Calu3 (cell line): ENCODE measurements at regions not wholly inside any gene's neighbourhood (a gene's known extent, or its start where the extent isn't known, plus 50 kb on each side); places are given as distances from the start of the nearest gene placed in this dataset.

Source experiments
- BruUV-seq: library from RNA; stranded (reverse); fragments of 400-500 nt; replicated peaks from 2 replicates; lab custom pipeline; 2021; lab: Mats Ljungman, UMichigan
- CTCF ChIA-PET: fragments of 300-600 bp; sonication (Branson Sonifier 250); formaldehyde crosslinking; loops from one replicate; lab custom pipeline; 2022; ENCODE audit warnings: antibody characterized with exemption; lab: Charles Lee
- DNase-seq: peaks from one replicate; pipeline ENCODE4 v3.0.0; 2022
- H3K27ac Mint-ChIP-seq: one replicate; pipeline ENCODE4 v1.8.0; 2022; ENCODE audit warnings: mixed read lengths; ENCODE audit not compliant: unreplicated experiment
- H3K27me3 Mint-ChIP-seq: one replicate; pipeline ENCODE4 v1.8.0; 2022; ENCODE audit warnings: mixed read lengths; ENCODE audit not compliant: unreplicated experiment
- H3K36me3 Mint-ChIP-seq: one replicate; pipeline ENCODE4 v1.8.0; 2022; ENCODE audit warnings: mild to moderate bottlenecking, moderate library complexity, mixed read lengths; ENCODE audit not compliant: insufficient read depth, unreplicated experiment
- H3K4me1 Mint-ChIP-seq: one replicate; pipeline ENCODE4 v1.8.0; 2022; ENCODE audit warnings: mild to moderate bottlenecking, low read depth, mixed read lengths; ENCODE audit not compliant: unreplicated experiment
- H3K4me3 Mint-ChIP-seq: one replicate; pipeline ENCODE4 v1.8.0; 2022; ENCODE audit warnings: mild to moderate bottlenecking, low read depth, moderate library complexity, mixed read lengths; ENCODE audit not compliant: unreplicated experiment
- H3K9me3 Mint-ChIP-seq: one replicate; pipeline ENCODE4 v1.8.0; 2022; ENCODE audit warnings: low read depth, mixed read lengths; ENCODE audit not compliant: unreplicated experiment
- CTCF ChIP-seq: fragments of 200-600 bp; IDR thresholded peaks from one replicate; pipeline ENCODE4 v1.8.0; 2022; ENCODE audit warnings: antibody characterized with exemption; ENCODE audit not compliant: unreplicated experiment
- intact Hi-C: fragments of 100-400 bp; cut with micrococcal nuclease; formaldehyde crosslinking; loops from one replicate; pipeline ENCODE4 v1.10.0; 2022; ENCODE audit not compliant: unreplicated experiment

- H3K9me3 Mint-ChIP-seq: no peaks in the 10 kb centered on the region
- H3K4me3 Mint-ChIP-seq: no peak overlapping the region
- H3K36me3 Mint-ChIP-seq: no peaks in the 10 kb centered on the region
- DNase-seq: no peak
- BruUV-seq: no TSS peak
- no peaks in the 10 kb centered on the region for H3K4me1 Mint-ChIP-seq
- CTCF ChIA-PET: no interaction called here
- peaks cover 20% of the 10 kb centered on the region for H3K27me3 Mint-ChIP-seq
- no peak for TF ChIP-seq CTCF
- no peak overlapping the region for H3K27ac Mint-ChIP-seq
- intact Hi-C loops: no loop called here
Observed at GRCh38 chr5:68846828-68847227, 247.0 kb upstream of the SLC30A5 start.

- H3K36me3 Mint-ChIP-seq: no peaks in the 10 kb centered on the region
- H3K4me1 Mint-ChIP-seq: no peaks in the 10 kb centered on the region
- CTCF ChIA-PET: no interaction called here
- BruUV-seq: no TSS peak
- H3K27me3 Mint-ChIP-seq: peaks cover 33% of the 10 kb centered on the region
- TF ChIP-seq CTCF: no peak
- H3K4me3 Mint-ChIP-seq: no peak overlapping the region
- no peak for DNase-seq
- intact Hi-C loops: no loop called here
- no peaks in the 10 kb centered on the region for H3K9me3 Mint-ChIP-seq
- no peak overlapping the region for H3K27ac Mint-ChIP-seq
Observed at GRCh38 chr5:68848091-68848490, 245.7 kb upstream of the SLC30A5 start.

- Mint-ChIP-seq H3K9me3 (no peaks in the 10 kb centered on the region), H3K4me1 (no peaks in the 10 kb centered on the region), H3K36me3 (no peaks in the 10 kb centered on the region), H3K27me3 (peaks cover 34% of the 10 kb centered on the region), H3K27ac (no peak overlapping the region), H3K4me3 (no peak overlapping the region)
- CTCF ChIA-PET: no interaction called here
- no peak for DNase-seq
- BruUV-seq: no TSS peak
- intact Hi-C loops: no loop called here
- no peak for TF ChIP-seq CTCF
Observed at GRCh38 chr5:68849103-68849502, 244.7 kb upstream of the SLC30A5 start.

- no peak overlapping the region for H3K27ac Mint-ChIP-seq
- CTCF ChIA-PET: no interaction called here
- H3K27me3 Mint-ChIP-seq: peaks cover 40% of the 10 kb centered on the region
- H3K4me3 Mint-ChIP-seq: no peak overlapping the region
- TF ChIP-seq CTCF: no peak
- intact Hi-C loops: no loop called here
- no peaks in the 10 kb centered on the region for H3K9me3 Mint-ChIP-seq
- no peak for DNase-seq
- no peaks in the 10 kb centered on the region for H3K4me1 Mint-ChIP-seq
- BruUV-seq: no TSS peak
- no peaks in the 10 kb centered on the region for H3K36me3 Mint-ChIP-seq
Observed at GRCh38 chr5:68849906-68850305, 243.9 kb upstream of the SLC30A5 start.

GRCh38 chr5:68861099-68861498 lies 232.7 kb upstream of the SLC30A5 start:
- Mint-ChIP-seq H3K36me3 (no peaks in the 10 kb centered on the region), H3K27me3 (peaks cover 40% of the 10 kb centered on the region), H3K27ac (no peak overlapping the region), H3K4me1 (no peaks in the 10 kb centered on the region), H3K4me3 (no peak overlapping the region), H3K9me3 (peaks cover 2% of the 10 kb centered on the region)
- intact Hi-C loops: no loop called here
- TF ChIP-seq CTCF: no peak
- CTCF ChIA-PET: no interaction called here
- no TSS peak for BruUV-seq
- DNase-seq: no peak
